Mesodermal cell (in vitro differentiated cells): ENCODE measurements at regions not wholly inside any gene's neighbourhood (a gene's known extent, or its start where the extent isn't known, plus 50 kb on each side); places are given as distances from the start of the nearest gene placed in this dataset.
A peak's percentile ranks its signal among the peaks of the same experiment; 100 is the strongest.

Experiments used
- H3K27ac ChIP-seq: 2 replicates; pipeline ENCODE4 v1.7.0; 2013; ENCODE audit warnings: mild to moderate bottlenecking, low read depth, low read length, moderate library complexity; ENCODE audit not compliant: severe bottlenecking
- H3K36me3 ChIP-seq: 2 replicates; pipeline ENCODE4 v1.7.1; 2013; ENCODE audit warnings: mild to moderate bottlenecking, low read length, moderate library complexity; ENCODE audit not compliant: control insufficient read depth, insufficient read depth
- H3K4me1 ChIP-seq: one replicate; pipeline ENCODE4 v1.7.1; 2013; ENCODE audit warnings: mild to moderate bottlenecking, low read length; ENCODE audit not compliant: insufficient read depth, control insufficient read depth, poor library complexity, severe bottlenecking
- H3K4me3 ChIP-seq: 2 replicates; pipeline ENCODE4 v1.7.0; 2013; ENCODE audit warnings: low read length, control low read depth, mild to moderate bottlenecking; ENCODE audit not compliant: insufficient read depth, poor library complexity, severe bottlenecking; ENCODE audit errors: extremely low read depth
- H3K9me3 ChIP-seq: 2 replicates; pipeline ENCODE4 v1.7.1; 2013; ENCODE audit warnings: mild to moderate bottlenecking, low read length, moderate library complexity; ENCODE audit not compliant: control insufficient read depth
- WGBS, 2 experiments: methylation state at CpG; one replicate each; pipeline ENCODE4 v1.1.5; 2013; ENCODE audit warnings: missing lambda C conversion rate in 2 of 2; ENCODE audit not compliant: insufficient coverage in 2 of 2; 5-methylcytosine and 5-hydroxymethylcytosine counted together

GRCh38 chr18:49717617-49718016 is 95.7 kb downstream of the ACAA2 start:
- Histone ChIP-seq H3K4me1 (peaks cover 4% of the 10 kb centered on the region), H3K4me3 (no peak overlapping the region), H3K36me3 (no peaks in the 10 kb centered on the region), H3K27ac (no peak overlapping the region), H3K9me3 (no peaks in the 10 kb centered on the region)
- 88 to 90% methylated on average over 1 to 2 of the region's 3 CpGs for whole genome bisulfite sequencing, 2 experiments

- Histone ChIP-seq H3K4me1 (no peaks in the 10 kb centered on the region), H3K9me3 (no peaks in the 10 kb centered on the region), H3K27ac (no peak overlapping the region), H3K36me3 (no peaks in the 10 kb centered on the region), H3K4me3 (no peak overlapping the region)
- 90 to 95% methylated on average over 5 to 6 of the region's 6 CpGs for WGBS, 2 experiments
Observed at GRCh38 chr18:49716035-49716434, 97.3 kb downstream of the ACAA2 start.

GRCh38 chr18:49709347-49709690 is 104.0 kb downstream of the ACAA2 start:
- Histone ChIP-seq H3K9me3 (no peaks in the 10 kb centered on the region), H3K27ac (no peak overlapping the region), H3K36me3 (no peaks in the 10 kb centered on the region), H3K4me1 (no peaks in the 10 kb centered on the region), H3K4me3 (no peak overlapping the region)
- WGBS, 2 experiments, result 86 to 100% methylated on average over 1 of the region's 2 CpGs

- 88 to 89% methylated on average over 4 of the region's 6 CpGs for WGBS, 2 experiments
- Histone ChIP-seq H3K27ac (no peak overlapping the region), H3K9me3 (no peaks in the 10 kb centered on the region)
Observed at GRCh38 chr18:49708662-49709346, 104.5 kb downstream of the ACAA2 start.

GRCh38 chr18:49707599-49707998 is 105.7 kb downstream of the ACAA2 start:
- H3K27ac ChIP-seq, result no peak overlapping the region
- 71 to 100% methylated on average over 1 to 2 of the region's 3 CpGs for WGBS, 2 experiments
- H3K9me3 ChIP-seq, result no peaks in the 10 kb centered on the region
- H3K4me3 ChIP-seq, result no peak overlapping the region
- H3K36me3 ChIP-seq, result no peaks in the 10 kb centered on the region
- H3K4me1 ChIP-seq, result no peaks in the 10 kb centered on the region

More at GRCh38 chr18:49708662-49709346, 104.5 kb downstream of the ACAA2 start:
- H3K4me1 ChIP-seq, result no peaks in the 10 kb centered on the region
- no peak overlapping the region for H3K4me3 ChIP-seq
- no peaks in the 10 kb centered on the region for H3K36me3 ChIP-seq

- no peaks in the 10 kb centered on the region for H3K36me3 ChIP-seq
- peaks cover 3% of the 10 kb centered on the region for H3K4me1 ChIP-seq
- WGBS, 2 experiments, result 75 to 82% methylated on average over 4 to 6 of the region's 6 CpGs
- no peak overlapping the region for H3K4me3 ChIP-seq
- H3K27ac ChIP-seq, result no peak overlapping the region
- no peaks in the 10 kb centered on the region for H3K9me3 ChIP-seq
Observed at GRCh38 chr18:49704334-49704733, 109.0 kb downstream of the ACAA2 start.

GRCh38 chr18:49701190-49701589 is 112.1 kb downstream of the ACAA2 start:
- H3K9me3 ChIP-seq, result no peaks in the 10 kb centered on the region
- H3K4me1 ChIP-seq, result peaks cover 22% of the 10 kb centered on the region
- no peaks in the 10 kb centered on the region for H3K36me3 ChIP-seq
- H3K4me3 ChIP-seq, result no peak overlapping the region
- WGBS, 2 experiments, result 93% methylated on average over 3 to 5 of the region's 5 CpGs
- H3K27ac ChIP-seq, result no peak overlapping the region

GRCh38 chr18:49699303-49699702 is 114.0 kb downstream of the ACAA2 start:
- Histone ChIP-seq H3K4me3 (no peak overlapping the region), H3K4me1 (peaks cover 29% of the 10 kb centered on the region), H3K9me3 (no peaks in the 10 kb centered on the region), H3K36me3 (no peaks in the 10 kb centered on the region), H3K27ac (no peak overlapping the region)
- 82 to 94% methylated on average over 5 of the region's 6 CpGs for WGBS, 2 experiments

- Histone ChIP-seq H3K4me1 (peaks cover 34% of the 10 kb centered on the region), H3K36me3 (no peaks in the 10 kb centered on the region), H3K27ac (no peak overlapping the region), H3K9me3 (no peaks in the 10 kb centered on the region), H3K4me3 (no peak overlapping the region)
- WGBS, 2 experiments, result 86 to 100% methylated on average over 2 to 4 of the region's 4 CpGs
Observed at GRCh38 chr18:49698525-49699025, 114.8 kb downstream of the ACAA2 start.

- peak overlapping the region; percentile 11 for H3K27ac ChIP-seq
Observed at GRCh38 chr18:49697757-49698524, 115.4 kb downstream of the ACAA2 start.

GRCh38 chr18:49697049-49697448 is 116.3 kb downstream of the ACAA2 start:
- Histone ChIP-seq H3K4me3 (no peak overlapping the region), H3K4me1 (peaks cover 49% of the 10 kb centered on the region), H3K36me3 (no peaks in the 10 kb centered on the region), H3K27ac (no peak overlapping the region), H3K9me3 (no peaks in the 10 kb centered on the region)
- WGBS, 2 experiments, result 76 to 85% methylated on average over 4 of the region's 4 CpGs

More at GRCh38 chr18:49697757-49698524, 115.4 kb downstream of the ACAA2 start:
- Histone ChIP-seq H3K36me3 (no peaks in the 10 kb centered on the region), H3K9me3 (no peaks in the 10 kb centered on the region), H3K4me3 (no peak overlapping the region), H3K4me1 (peaks cover 40% of the 10 kb centered on the region)
- 58 to 70% methylated on average over 4 of the region's 7 CpGs for WGBS, 2 experiments
